Fibroblast of skin of left biceps (primary cell): ENCODE measurements at regions not wholly inside any gene's neighbourhood (a gene's known extent, or its start where the extent isn't known, plus 50 kb on each side); places are given as distances from the start of the nearest gene placed in this dataset.
A peak's percentile ranks its signal among the peaks of the same experiment; 100 is the strongest.
"Not testable (repeated sequence)": the region's sequence is repeated elsewhere in the genome, so short reads cannot be mapped to it uniquely, and the experiment has no call there.

ENCODE experiments used
- DNase-seq, 2 experiments: peaks; one replicate each; pipeline ENCODE4 v3.0.0-alpha.2; 2013; ENCODE audit warnings: low read depth in 2 of 2

GRCh38 chr14:26304056-26304455, 293.8 kb downstream of the NOVA1 start:
- no peak for DNase-seq

- no peak for DNase-seq
Measured at GRCh38 chr14:26293909-26294308, 303.9 kb downstream of the NOVA1 start.

DNA sequence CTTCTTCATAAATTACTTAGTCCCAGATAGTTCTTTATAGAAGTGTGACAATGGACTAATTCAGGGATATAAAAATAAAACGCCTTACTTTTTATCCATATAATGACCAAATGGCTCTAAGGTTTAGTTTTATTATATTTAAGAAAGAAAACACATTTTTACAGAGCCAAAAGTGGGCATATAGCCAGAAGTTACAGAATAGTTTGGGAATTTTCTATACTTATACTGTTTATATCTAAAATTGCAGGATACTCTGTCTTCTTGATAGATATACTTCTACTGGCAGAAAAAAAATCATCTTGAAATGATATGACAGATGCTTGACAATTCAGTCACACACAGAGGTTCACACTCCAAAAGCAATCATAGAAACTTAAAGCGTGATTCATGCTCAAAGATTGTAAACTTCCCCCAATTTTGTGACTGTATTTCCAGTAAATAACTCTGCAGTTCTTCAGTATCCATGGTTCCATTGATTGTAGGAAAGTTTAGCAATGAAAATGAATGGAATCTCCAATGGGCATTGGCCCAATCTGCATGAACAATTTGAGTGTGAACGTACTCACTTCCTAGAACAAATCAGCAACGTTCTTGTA, 307.8 kb downstream of the NOVA1 start:
- peak; percentile 73 to 79 for DNase-seq

GRCh38 chr14:26286913-26287205, 311.0 kb downstream of the NOVA1 start:
- DNase-seq: no peak

DNA sequence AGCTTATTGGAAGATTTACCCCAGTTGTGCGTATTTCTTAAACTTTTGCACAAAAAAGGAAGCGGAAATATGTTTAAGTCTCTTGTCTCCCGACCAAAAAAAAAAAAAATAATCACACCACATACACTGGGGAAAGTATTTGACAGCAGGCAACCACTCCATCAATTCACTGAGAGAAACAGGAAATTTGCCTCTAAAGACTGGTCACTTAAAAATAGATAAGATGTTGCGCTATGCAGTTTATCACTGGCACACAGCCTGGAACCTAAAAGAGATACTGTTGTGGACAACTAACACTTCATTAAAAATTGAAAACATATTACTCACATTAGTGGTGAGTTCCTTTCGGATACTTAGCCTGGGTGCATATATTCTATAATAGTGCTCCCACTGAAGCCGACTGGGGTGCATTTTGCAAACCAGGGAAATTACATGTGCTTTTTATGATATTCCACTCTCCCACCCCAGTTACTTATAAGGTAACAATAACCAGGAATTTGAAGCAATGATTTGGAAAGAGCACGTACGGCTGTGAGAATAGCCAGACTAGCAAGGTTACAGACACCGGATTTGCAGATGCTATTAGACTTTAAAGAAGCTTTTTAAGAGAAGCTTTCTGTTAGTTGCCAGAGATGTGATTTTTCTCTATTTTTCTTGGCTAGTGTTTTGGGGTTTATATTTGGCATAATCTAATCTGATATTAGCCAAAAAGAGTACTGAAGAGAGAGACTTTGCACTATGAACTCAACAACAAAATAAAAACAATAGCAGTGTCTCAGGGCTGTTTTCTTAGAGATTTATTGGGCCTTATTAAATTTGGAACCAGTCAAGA, 311.5 kb downstream of the NOVA1 start:
- peak; percentile 25 to 28 for DNase-seq

DNA sequence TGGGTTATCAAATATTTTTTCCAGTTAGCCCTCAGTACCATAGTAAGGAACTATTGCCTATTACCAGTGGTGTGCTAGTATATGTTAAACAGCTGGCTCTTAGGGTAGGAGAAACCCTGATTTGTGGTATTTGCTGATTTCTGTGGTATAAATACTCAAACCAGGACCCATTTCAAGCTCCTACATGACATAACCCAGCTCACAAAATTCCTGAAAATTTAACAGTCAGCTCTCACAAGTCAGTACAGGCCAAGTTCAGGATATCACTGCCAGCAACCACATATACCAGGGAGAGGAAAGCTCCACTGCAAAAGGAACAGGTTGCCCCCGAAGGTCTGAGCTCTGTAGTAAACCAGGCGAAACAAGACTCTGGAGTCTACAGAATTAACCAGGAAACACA, 315.3 kb downstream of the NOVA1 start:
- no peak for DNase-seq

GRCh38 chr14:26282011-26282410, 315.8 kb downstream of the NOVA1 start:
- DNase-seq: not testable (repeated sequence)

GRCh38 chr14:26281280-26281998, 316.4 kb downstream of the NOVA1 start:
- peak; percentile 54 to 56 for DNase-seq

GRCh38 chr14:26276757-26277156, 321.1 kb downstream of the NOVA1 start:
- DNase-seq: no peak

- DNase-seq: no peak
Measured at GRCh38 chr14:26265170-26265685, 332.6 kb downstream of the NOVA1 start.

GRCh38 chr14:26261368-26262122, 336.3 kb downstream of the NOVA1 start:
- no peak for DNase-seq

- DNase-seq: peak in 1 of 2 experiments; percentile 2
Measured at GRCh38 chr14:26255213-26255612, 342.6 kb downstream of the NOVA1 start.

DNA sequence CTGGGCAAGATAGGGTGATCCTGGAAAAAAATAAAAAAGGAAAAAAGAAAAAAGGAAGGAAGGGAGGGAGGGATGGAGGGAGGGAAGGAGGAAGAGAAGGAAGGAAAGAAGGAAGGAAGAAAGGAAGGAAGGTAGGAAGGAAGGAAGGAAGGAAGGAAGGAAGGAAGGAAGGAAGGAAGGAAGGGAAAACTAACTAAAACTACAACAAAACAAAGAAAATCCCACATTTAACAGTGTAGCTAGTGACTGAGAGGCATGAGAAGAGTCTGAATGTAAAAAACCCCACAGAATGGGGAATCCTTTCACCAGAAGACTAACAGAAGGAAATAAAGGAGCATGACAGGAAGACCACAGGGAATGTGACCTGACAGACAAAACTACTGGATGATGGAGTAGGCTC, 345.7 kb downstream of the NOVA1 start:
- DNase-seq: no peak

- DNase-seq: no peak
Measured at GRCh38 chr14:26233118-26233517, 364.7 kb downstream of the NOVA1 start.

GRCh38 chr14:26218861-26219260, 379.0 kb downstream of the NOVA1 start:
- DNase-seq: no peak

GRCh38 chr14:26217778-26218177, 380.1 kb downstream of the NOVA1 start:
- DNase-seq: no peak

GRCh38 chr14:26216786-26217185, 381.0 kb downstream of the NOVA1 start:
- no peak for DNase-seq

DNA sequence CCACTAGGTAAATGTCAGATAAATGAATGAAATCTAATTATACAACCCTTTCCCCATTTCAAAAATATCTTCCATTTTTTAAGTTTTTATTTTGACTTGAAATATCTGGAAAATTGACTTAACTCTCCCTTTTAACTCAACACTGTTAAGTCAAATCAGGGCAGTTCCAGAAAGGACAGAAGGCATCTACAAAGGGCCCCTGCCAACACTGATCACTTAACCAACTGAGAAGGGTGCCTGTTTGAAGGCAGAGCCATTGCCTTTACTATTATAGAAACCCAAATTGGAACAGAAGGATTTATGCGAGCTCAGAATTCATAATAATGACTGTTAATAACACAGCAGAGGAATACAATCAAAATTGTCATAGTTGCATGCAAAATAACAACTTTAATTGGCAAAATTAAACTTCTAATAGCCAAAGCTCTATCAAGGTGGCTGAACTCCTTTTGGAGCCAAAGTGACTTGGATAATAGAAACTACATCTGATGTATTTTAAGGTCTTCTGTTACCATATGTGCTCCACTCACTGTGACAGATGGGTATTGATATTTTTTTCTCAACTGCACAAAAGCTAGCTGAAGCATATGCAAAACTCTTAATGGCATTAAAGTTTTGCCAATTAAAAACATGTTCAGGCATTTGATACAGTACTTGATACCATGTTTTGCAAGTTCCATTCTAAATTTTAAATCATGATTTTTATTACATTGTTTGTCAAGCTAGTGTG, 383.8 kb downstream of the NOVA1 start:
- no peak for DNase-seq

- no peak for DNase-seq
Measured at GRCh38 chr14:26209699-26210098, 388.1 kb downstream of the NOVA1 start.

- DNase-seq: no peak
Measured at GRCh38 chr14:26206640-26207039, 391.2 kb downstream of the NOVA1 start.
